ENCODE measurements at regions not wholly inside any gene's neighbourhood (a gene's known extent, or its start where the extent isn't known, plus 50 kb on each side); places are given as distances from the start of the nearest gene placed in this dataset.

DNA sequence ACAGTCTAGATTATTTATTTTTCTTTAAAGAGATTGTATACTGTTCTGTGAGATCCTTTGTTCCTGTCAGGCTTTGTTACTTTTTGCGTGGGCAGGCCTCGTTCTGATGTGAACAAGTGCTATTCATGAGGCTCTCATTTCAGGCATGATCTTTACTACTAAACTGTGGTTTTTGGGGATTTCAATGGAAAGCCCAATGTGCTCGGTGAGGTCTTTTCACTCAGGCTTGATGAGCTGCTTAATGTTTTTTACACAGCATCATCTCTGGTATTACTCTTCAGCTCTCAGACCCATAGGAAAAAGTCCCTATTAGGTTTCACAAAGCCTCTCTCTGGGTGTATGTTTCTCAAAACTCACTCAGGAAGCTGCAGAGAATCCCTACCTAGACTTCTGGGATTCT, 419.4 kb downstream of the GPATCH2 start:
- Histone ChIP-seq H3K27me3 (ENCODE audit: control insufficient read depth in 4 of 4, insufficient read depth in 4 of 4, low read length in 3 of 4) (peaks cover 0 to 3% (median 0%) of the 10 kb centered on the region in 4 donors), H3K36me3 (ENCODE audit: control insufficient read depth in 4 of 4, insufficient read depth in 3 of 4, low read depth in 1 of 4, low read length in 3 of 4) (no peaks in the 10 kb centered on the region), H3K9ac (ENCODE audit: low read depth in 1 of 2, low read length in 2 of 2) (no peak overlapping the region), H3K4me1 (ENCODE audit: control insufficient read depth in 4 of 4, insufficient read depth in 4 of 4, low read length in 3 of 4) (no peaks in the 10 kb centered on the region), H3K9me3 (ENCODE audit: control insufficient read depth in 4 of 4, low read length in 3 of 4) (no peaks in the 10 kb centered on the region), H3K4me3 (ENCODE audit: low read depth in 1 of 3, low read length in 3 of 3) (no peak overlapping the region), H3K27ac (ENCODE audit: low read depth in 1 of 2, low read length in 2 of 2) (no peak overlapping the region)
- no peak for DNase-seq (ENCODE audit: low spot score)
- TF ChIP-seq FOXA2 (IDR thresholded peaks at IDR 0.05) (no peak), NR2F2 (IDR thresholded peaks at IDR 0.05) (no peak), EGR1 (IDR thresholded peaks at IDR 0.05; ENCODE audit: low read depth in 2 of 2) (no peak), YY1 (IDR thresholded peaks at IDR 0.05) (no peak), GABPA (IDR thresholded peaks at IDR 0.05 in 1 of 2, conservative IDR thresholded peaks at IDR 0.05 in 1 of 2) (no peak), HNF4A (conservative IDR thresholded peaks at IDR 0.05) (no peak), RAD21 (IDR thresholded peaks at IDR 0.05) (no peak), TAF1 (conservative IDR thresholded peaks at IDR 0.05) (no peak), RXRA (IDR thresholded peaks at IDR 0.05) (no peak), SP1 (IDR thresholded peaks at IDR 0.05) (no peak), ATF3 (IDR thresholded peaks at IDR 0.05) (no peak), HNF4G (IDR thresholded peaks at IDR 0.05) (no peak), JUND (IDR thresholded peaks at IDR 0.05) (no peak)
- TF ChIP-seq, protein P1, sequence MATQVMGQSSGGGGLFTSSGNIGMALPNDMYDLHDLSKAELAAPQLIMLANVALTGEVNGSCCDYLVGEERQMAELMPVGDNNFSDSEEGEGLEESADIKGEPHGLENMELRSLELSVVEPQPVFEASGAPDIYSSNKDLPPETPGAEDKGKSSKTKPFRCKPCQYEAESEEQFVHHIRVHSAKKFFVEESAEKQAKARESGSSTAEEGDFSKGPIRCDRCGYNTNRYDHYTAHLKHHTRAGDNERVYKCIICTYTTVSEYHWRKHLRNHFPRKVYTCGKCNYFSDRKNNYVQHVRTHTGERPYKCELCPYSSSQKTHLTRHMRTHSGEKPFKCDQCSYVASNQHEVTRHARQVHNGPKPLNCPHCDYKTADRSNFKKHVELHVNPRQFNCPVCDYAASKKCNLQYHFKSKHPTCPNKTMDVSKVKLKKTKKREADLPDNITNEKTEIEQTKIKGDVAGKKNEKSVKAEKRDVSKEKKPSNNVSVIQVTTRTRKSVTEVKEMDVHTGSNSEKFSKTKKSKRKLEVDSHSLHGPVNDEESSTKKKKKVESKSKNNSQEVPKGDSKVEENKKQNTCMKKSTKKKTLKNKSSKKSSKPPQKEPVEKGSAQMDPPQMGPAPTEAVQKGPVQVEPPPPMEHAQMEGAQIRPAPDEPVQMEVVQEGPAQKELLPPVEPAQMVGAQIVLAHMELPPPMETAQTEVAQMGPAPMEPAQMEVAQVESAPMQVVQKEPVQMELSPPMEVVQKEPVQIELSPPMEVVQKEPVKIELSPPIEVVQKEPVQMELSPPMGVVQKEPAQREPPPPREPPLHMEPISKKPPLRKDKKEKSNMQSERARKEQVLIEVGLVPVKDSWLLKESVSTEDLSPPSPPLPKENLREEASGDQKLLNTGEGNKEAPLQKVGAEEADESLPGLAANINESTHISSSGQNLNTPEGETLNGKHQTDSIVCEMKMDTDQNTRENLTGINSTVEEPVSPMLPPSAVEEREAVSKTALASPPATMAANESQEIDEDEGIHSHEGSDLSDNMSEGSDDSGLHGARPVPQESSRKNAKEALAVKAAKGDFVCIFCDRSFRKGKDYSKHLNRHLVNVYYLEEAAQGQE (IDR thresholded peaks at IDR 0.05), result no peak
- TF ChIP-seq, protein P2, sequence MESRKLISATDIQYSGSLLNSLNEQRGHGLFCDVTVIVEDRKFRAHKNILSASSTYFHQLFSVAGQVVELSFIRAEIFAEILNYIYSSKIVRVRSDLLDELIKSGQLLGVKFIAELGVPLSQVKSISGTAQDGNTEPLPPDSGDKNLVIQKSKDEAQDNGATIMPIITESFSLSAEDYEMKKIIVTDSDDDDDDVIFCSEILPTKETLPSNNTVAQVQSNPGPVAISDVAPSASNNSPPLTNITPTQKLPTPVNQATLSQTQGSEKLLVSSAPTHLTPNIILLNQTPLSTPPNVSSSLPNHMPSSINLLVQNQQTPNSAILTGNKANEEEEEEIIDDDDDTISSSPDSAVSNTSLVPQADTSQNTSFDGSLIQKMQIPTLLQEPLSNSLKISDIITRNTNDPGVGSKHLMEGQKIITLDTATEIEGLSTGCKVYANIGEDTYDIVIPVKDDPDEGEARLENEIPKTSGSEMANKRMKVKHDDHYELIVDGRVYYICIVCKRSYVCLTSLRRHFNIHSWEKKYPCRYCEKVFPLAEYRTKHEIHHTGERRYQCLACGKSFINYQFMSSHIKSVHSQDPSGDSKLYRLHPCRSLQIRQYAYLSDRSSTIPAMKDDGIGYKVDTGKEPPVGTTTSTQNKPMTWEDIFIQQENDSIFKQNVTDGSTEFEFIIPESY (IDR thresholded peaks at IDR 0.05), result no peak
- TF ChIP-seq, protein P3, sequence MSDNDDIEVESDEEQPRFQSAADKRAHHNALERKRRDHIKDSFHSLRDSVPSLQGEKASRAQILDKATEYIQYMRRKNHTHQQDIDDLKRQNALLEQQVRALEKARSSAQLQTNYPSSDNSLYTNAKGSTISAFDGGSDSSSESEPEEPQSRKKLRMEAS (IDR thresholded peaks at IDR 0.05), result no peak
- WGBS, result 79% methylated on average over 3 of the region's 3 CpGs

- 79% methylated on average over 4 of the region's 4 CpGs for WGBS
- Histone ChIP-seq H3K27me3 (ENCODE audit: control insufficient read depth in 4 of 4, insufficient read depth in 4 of 4, low read length in 3 of 4) (no peaks in the 10 kb centered on the region), H3K36me3 (ENCODE audit: control insufficient read depth in 4 of 4, insufficient read depth in 3 of 4, low read depth in 1 of 4, low read length in 3 of 4) (no peaks in the 10 kb centered on the region), H3K9ac (ENCODE audit: low read depth in 1 of 2, low read length in 2 of 2) (no peak overlapping the region), H3K9me3 (ENCODE audit: control insufficient read depth in 4 of 4, low read length in 3 of 4) (peaks cover 0 to 2% (median 0%) of the 10 kb centered on the region in 4 donors), H3K4me3 (ENCODE audit: low read depth in 1 of 3, low read length in 3 of 3) (no peak overlapping the region), H3K27ac (ENCODE audit: low read depth in 1 of 2, low read length in 2 of 2) (no peak overlapping the region), H3K4me1 (ENCODE audit: control insufficient read depth in 4 of 4, insufficient read depth in 4 of 4, low read length in 3 of 4) (no peaks in the 10 kb centered on the region)
- DNase-seq (ENCODE audit: low spot score), result no peak
- no peak for TF ChIP-seq YY1 (IDR thresholded peaks at IDR 0.05)
- no peak for TF ChIP-seq SP1 (IDR thresholded peaks at IDR 0.05)
- no peak for TF ChIP-seq TAF1 (conservative IDR thresholded peaks at IDR 0.05)
- no peak for TF ChIP-seq NR2F2 (IDR thresholded peaks at IDR 0.05)
- TF ChIP-seq FOXA1 (IDR thresholded peaks at IDR 0.05), result no peak
- TF ChIP-seq, protein P2 (IDR thresholded peaks at IDR 0.05), result no peak
- TF ChIP-seq, protein P1 (IDR thresholded peaks at IDR 0.05), result no peak
- no peak for TF ChIP-seq RXRA (IDR thresholded peaks at IDR 0.05)
Observed at GRCh38 chr1:217205578-217205977, 425.3 kb downstream of the GPATCH2 start.
